Endodermal cell (in vitro differentiated cells): ENCODE measurements at regions not wholly inside any gene's neighbourhood (a gene's known extent, or its start where the extent isn't known, plus 50 kb on each side); places are given as distances from the start of the nearest gene placed in this dataset.

Experiments
- DNase-seq: peaks from one replicate; pipeline ENCODE4 v3.0.0-alpha.2; 2017
- H3K27ac ChIP-seq: 2 replicates; pipeline ENCODE4 v1.5.1; 2013; ENCODE audit warnings: mild to moderate bottlenecking, low read depth, low read length, moderate library complexity
- H3K27me3 ChIP-seq: 2 replicates; pipeline ENCODE4 v1.6.1; 2013; ENCODE audit warnings: mild to moderate bottlenecking, low read length, moderate library complexity; ENCODE audit not compliant: insufficient read depth, control insufficient read depth, poor library complexity, severe bottlenecking
- H3K36me3 ChIP-seq: 2 replicates; pipeline ENCODE4 v1.7.0; 2013; ENCODE audit warnings: mild to moderate bottlenecking, low read length, moderate library complexity; ENCODE audit not compliant: control insufficient read depth, insufficient read depth
- H3K4me1 ChIP-seq: one replicate; pipeline ENCODE4 v1.7.0; 2013; ENCODE audit warnings: low read length; ENCODE audit not compliant: control insufficient read depth, insufficient read depth
- H3K4me3 ChIP-seq: 2 replicates; pipeline ENCODE4 v1.5.1; 2013; ENCODE audit warnings: mild to moderate bottlenecking, low read length, moderate library complexity
- H3K9ac ChIP-seq: 2 replicates; pipeline ENCODE4 v1.6.1; 2013; ENCODE audit warnings: mild to moderate bottlenecking, low read length, moderate library complexity; ENCODE audit not compliant: poor library complexity, severe bottlenecking; ENCODE audit errors: extremely low read depth
- H3K9me3 ChIP-seq: 2 replicates; pipeline ENCODE4 v1.6.1; 2013; ENCODE audit warnings: mild to moderate bottlenecking, low read length, moderate library complexity; ENCODE audit not compliant: control insufficient read depth
- H3K27ac Mint-ChIP-seq: 2 replicates; pipeline ENCODE4 v1.8.0; 2020; ENCODE audit warnings: mixed read lengths
- H3K27me3 Mint-ChIP-seq: 2 replicates; pipeline ENCODE4 v1.8.0; 2021; ENCODE audit warnings: mild to moderate bottlenecking, mixed read lengths; ENCODE audit not compliant: insufficient read depth
- H3K36me3 Mint-ChIP-seq: 2 replicates; pipeline ENCODE4 v1.8.0; 2020; ENCODE audit warnings: low read depth, mixed read lengths
- H3K4me1 Mint-ChIP-seq: 2 replicates; pipeline ENCODE4 v1.8.0; 2020; ENCODE audit warnings: mixed read lengths
- H3K4me3 Mint-ChIP-seq: 2 replicates; pipeline ENCODE4 v1.8.0; 2020; ENCODE audit warnings: mild to moderate bottlenecking, moderate library complexity, mixed read lengths
- H3K9me3 Mint-ChIP-seq: 2 replicates; pipeline ENCODE4 v1.8.0; 2020; ENCODE audit warnings: mild to moderate bottlenecking, mixed read lengths
- WGBS, 2 experiments: methylation state at CpG; one replicate each; pipeline versions ENCODE4 v1.1.5 to v1.1.7; 2013; ENCODE audit warnings: missing lambda C conversion rate in 2 of 2, mixed read lengths in 1 of 2; ENCODE audit not compliant: insufficient coverage in 1 of 2, insufficient read length in 1 of 2; 5-methylcytosine and 5-hydroxymethylcytosine counted together
- TF ChIP-seq, protein P1 (sequence below): fragments of 200-600 bp; sonication (generic); conservative IDR thresholded peaks from 2 replicates; pipeline ENCODE4 v1.5.0; 2021; ENCODE audit warnings: antibody characterized with exemption, mild to moderate bottlenecking

DNA sequence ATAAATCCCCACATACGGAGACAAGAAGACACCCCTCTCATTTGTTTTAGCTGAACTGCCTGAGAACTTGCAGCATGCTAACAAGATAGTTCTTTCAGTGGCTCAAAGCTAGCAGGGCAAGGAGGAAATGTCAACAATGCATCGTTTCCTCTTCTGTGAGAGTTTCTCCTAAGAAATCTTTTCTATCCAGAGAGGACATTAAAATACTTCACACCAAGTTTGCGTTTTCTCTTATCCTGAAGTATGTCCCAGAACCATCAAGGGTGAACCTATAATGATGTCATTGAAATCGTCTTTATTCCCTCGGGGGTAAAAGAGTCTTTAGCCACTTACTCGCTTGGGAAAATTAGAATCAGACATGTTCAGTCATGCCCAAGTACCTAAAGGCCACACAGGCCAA, 541.7 kb upstream of the MDFIC2 start:
- peaks cover 23% of the 10 kb centered on the region for H3K4me1 Mint-ChIP-seq
- no peaks in the 10 kb centered on the region for H3K36me3 Mint-ChIP-seq
- H3K27me3 ChIP-seq: no peaks in the 10 kb centered on the region
- WGBS, 2 experiments: 46 to 55% methylated on average over 6 of the region's 6 CpGs
- no peak overlapping the region for H3K4me3 Mint-ChIP-seq
- no peak overlapping the region for H3K27ac ChIP-seq
- H3K4me1 ChIP-seq: peaks cover 4% of the 10 kb centered on the region
- H3K9me3 Mint-ChIP-seq: peaks cover under 1% of the 10 kb centered on the region
- H3K9me3 ChIP-seq: no peaks in the 10 kb centered on the region
- TF ChIP-seq, protein P1, sequence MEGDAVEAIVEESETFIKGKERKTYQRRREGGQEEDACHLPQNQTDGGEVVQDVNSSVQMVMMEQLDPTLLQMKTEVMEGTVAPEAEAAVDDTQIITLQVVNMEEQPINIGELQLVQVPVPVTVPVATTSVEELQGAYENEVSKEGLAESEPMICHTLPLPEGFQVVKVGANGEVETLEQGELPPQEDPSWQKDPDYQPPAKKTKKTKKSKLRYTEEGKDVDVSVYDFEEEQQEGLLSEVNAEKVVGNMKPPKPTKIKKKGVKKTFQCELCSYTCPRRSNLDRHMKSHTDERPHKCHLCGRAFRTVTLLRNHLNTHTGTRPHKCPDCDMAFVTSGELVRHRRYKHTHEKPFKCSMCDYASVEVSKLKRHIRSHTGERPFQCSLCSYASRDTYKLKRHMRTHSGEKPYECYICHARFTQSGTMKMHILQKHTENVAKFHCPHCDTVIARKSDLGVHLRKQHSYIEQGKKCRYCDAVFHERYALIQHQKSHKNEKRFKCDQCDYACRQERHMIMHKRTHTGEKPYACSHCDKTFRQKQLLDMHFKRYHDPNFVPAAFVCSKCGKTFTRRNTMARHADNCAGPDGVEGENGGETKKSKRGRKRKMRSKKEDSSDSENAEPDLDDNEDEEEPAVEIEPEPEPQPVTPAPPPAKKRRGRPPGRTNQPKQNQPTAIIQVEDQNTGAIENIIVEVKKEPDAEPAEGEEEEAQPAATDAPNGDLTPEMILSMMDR: no peak
- no peak for DNase-seq
- H3K4me3 ChIP-seq: no peak overlapping the region
- H3K27ac Mint-ChIP-seq: no peak overlapping the region
- H3K9ac ChIP-seq: no peak overlapping the region
- peaks cover 2% of the 10 kb centered on the region for H3K27me3 Mint-ChIP-seq
- no peaks in the 10 kb centered on the region for H3K36me3 ChIP-seq

- Mint-ChIP-seq H3K36me3 (no peaks in the 10 kb centered on the region), H3K4me3 (no peak overlapping the region), H3K27me3 (peaks cover 2% of the 10 kb centered on the region), H3K9me3 (no peaks in the 10 kb centered on the region), H3K4me1 (peaks cover 19% of the 10 kb centered on the region), H3K27ac (no peak overlapping the region)
- DNase-seq: no peak
- TF ChIP-seq, protein P1: no peak
- no peak overlapping the region for H3K9ac ChIP-seq
- no peaks in the 10 kb centered on the region for H3K36me3 ChIP-seq
- H3K9me3 ChIP-seq: no peaks in the 10 kb centered on the region
- 80 to 100% methylated on average over 1 to 5 of the region's 5 CpGs for WGBS, 2 experiments
- no peak overlapping the region for H3K27ac ChIP-seq
- peaks cover 4% of the 10 kb centered on the region for H3K4me1 ChIP-seq
- H3K4me3 ChIP-seq: no peak overlapping the region
- H3K27me3 ChIP-seq: no peaks in the 10 kb centered on the region
Measured at GRCh38 chr3:70853161-70853944, 540.9 kb upstream of the MDFIC2 start.

- Histone ChIP-seq H3K4me1 (peaks cover 4% of the 10 kb centered on the region), H3K27ac (no peak overlapping the region), H3K9me3 (no peaks in the 10 kb centered on the region), H3K36me3 (no peaks in the 10 kb centered on the region), H3K9ac (no peak overlapping the region), H3K27me3 (no peaks in the 10 kb centered on the region), H3K4me3 (no peak overlapping the region)
- no peaks in the 10 kb centered on the region for H3K36me3 Mint-ChIP-seq
- peaks cover 8% of the 10 kb centered on the region for H3K9me3 Mint-ChIP-seq
- H3K27ac Mint-ChIP-seq: peak overlapping the region; percentile 27
- H3K4me1 Mint-ChIP-seq: peaks cover 19% of the 10 kb centered on the region
- peaks cover 2% of the 10 kb centered on the region for H3K27me3 Mint-ChIP-seq
- DNase-seq: no peak
- 90 to 100% methylated on average over 2 to 6 of the region's 6 CpGs for WGBS, 2 experiments
- TF ChIP-seq, protein P1: no peak
- no peak overlapping the region for H3K4me3 Mint-ChIP-seq
Measured at GRCh38 chr3:70849911-70850699, 537.7 kb upstream of the MDFIC2 start.
